Astrocyte (in vitro differentiated cells and primary cell): ENCODE measurements at regions not wholly inside any gene's neighbourhood (a gene's known extent, or its start where the extent isn't known, plus 50 kb on each side); places are given as distances from the start of the nearest gene placed in this dataset.

ENCODE experiments used
- CTCF ChIP-seq: IDR thresholded peaks from 2 replicates; pipeline ENCODE4 v1.5.1; 2011; ENCODE audit warnings: low read depth, mild to moderate bottlenecking, inconsistent platforms, low read length, moderate library complexity; ENCODE audit not compliant: insufficient read depth
- EZH2 ChIP-seq: IDR thresholded peaks from 2 replicates; pipeline ENCODE4 v1.6.1; 2012; ENCODE audit warnings: mild to moderate bottlenecking, low read length, inconsistent platforms; ENCODE audit not compliant: insufficient read depth

- no peak for TF ChIP-seq CTCF
- no peak for TF ChIP-seq EZH2
Measured at GRCh38 chr3:135731546-135731945, 234.0 kb upstream of the PPP2R3A start.
